Activated naive CD8-positive, alpha-beta T cell treated with anti-CD3 and anti-CD28 coated beads, Interleukin-2, amount 50 U/mL, for 24 hours (primary cell): ENCODE measurements at regions not wholly inside any gene's neighbourhood (a gene's known extent, or its start where the extent isn't known, plus 50 kb on each side); places are given as distances from the start of the nearest gene placed in this dataset.

ENCODE experiments used
- ATAC-seq: fragments of 150-1000 bp; cut with Tn5 transposase; one replicate; pipeline ENCODE4 v1.10.0; 2021
- DNase-seq: peaks from one replicate; pipeline ENCODE4 v3.0.0; 2021
- H3K27ac Mint-ChIP-seq: one replicate; pipeline ENCODE4 v1.8.0; 2021; ENCODE audit warnings: mild to moderate bottlenecking, mixed read lengths
- H3K27me3 Mint-ChIP-seq: one replicate; pipeline ENCODE4 v1.8.0; 2021; ENCODE audit warnings: mixed read lengths
- H3K36me3 Mint-ChIP-seq: one replicate; pipeline ENCODE4 v1.8.0; 2021; ENCODE audit warnings: low read depth, mixed read lengths
- H3K4me1 Mint-ChIP-seq: one replicate; pipeline ENCODE4 v1.8.0; 2021; ENCODE audit warnings: mixed read lengths
- H3K4me3 Mint-ChIP-seq: one replicate; pipeline ENCODE4 v1.8.0; 2021; ENCODE audit warnings: mild to moderate bottlenecking, moderate library complexity, mixed read lengths
- H3K9me3 Mint-ChIP-seq: one replicate; pipeline ENCODE4 v1.8.0; 2021; ENCODE audit warnings: mixed read lengths

DNA sequence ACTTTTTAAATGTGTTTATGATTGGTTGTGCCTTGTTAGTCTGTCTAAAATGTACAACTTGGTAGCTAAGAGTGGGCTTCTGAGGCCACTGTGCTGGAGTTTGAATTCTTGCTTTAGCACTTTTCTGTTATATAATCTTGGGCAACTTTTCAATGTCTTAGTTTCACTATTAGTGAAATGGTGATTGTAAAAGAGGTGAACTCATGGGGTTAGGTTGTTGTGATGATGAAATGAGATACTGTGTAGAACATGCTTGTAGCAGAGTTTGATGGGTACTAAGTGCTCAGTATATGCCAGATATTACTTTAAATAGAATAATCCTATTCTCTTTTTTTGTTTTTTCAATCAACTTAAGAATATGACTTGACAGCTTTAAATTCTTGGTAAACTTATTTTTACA, 624.7 kb downstream of the CD109 start:
- no peaks in the 10 kb centered on the region for H3K4me1 Mint-ChIP-seq
- H3K4me3 Mint-ChIP-seq = no peak overlapping the region
- peaks cover 3% of the 10 kb centered on the region for H3K9me3 Mint-ChIP-seq
- ATAC-seq (no peak), DNase-seq (no peak)
- no peaks in the 10 kb centered on the region for H3K36me3 Mint-ChIP-seq
- no peak overlapping the region for H3K27ac Mint-ChIP-seq
- no peaks in the 10 kb centered on the region for H3K27me3 Mint-ChIP-seq

DNA sequence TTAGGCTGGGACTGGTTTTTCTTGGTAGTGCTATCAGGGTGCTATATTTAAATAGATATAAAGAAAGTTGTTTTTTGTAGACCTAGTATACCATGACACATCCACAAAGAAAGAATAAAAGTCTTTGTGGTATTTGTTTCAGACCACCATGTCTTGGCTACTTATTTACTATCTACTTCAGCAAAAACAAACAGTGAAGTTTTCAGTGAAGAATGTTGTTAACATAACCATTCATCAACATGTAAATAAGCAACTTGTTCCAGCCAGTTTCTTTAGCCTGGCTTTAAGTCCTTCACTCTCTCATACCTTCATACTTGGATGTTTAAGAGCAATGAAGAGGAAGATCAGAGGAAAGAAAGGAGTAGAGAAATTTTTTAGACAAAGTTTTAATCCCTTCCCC, 624.1 kb downstream of the CD109 start:
- no peak overlapping the region for H3K27ac Mint-ChIP-seq
- ATAC-seq (no peak), DNase-seq (no peak)
- no peak overlapping the region for H3K4me3 Mint-ChIP-seq
- no peaks in the 10 kb centered on the region for H3K27me3 Mint-ChIP-seq
- no peaks in the 10 kb centered on the region for H3K36me3 Mint-ChIP-seq
- peaks cover 3% of the 10 kb centered on the region for H3K9me3 Mint-ChIP-seq
- no peaks in the 10 kb centered on the region for H3K4me1 Mint-ChIP-seq

DNA sequence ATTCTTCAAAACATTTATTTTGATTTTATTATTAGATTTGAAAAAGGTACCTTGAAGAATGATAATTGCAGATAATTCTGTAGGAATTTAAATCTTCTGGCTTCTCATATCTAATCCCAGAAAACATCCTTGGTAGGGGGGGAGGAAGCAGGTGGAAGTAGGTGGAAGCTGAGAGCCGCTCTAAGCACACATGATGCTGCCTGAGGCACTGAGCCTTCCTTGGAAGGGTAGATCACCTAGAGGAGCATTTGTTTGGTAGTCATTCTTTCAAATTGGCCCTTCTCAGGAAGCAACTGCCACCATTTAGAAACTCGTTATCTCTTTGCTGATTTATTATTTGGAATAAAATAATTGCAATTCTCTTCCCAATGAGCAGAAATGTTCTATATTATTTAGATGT, 623.3 kb downstream of the CD109 start:
- Mint-ChIP-seq H3K27ac (no peak overlapping the region), H3K27me3 (no peaks in the 10 kb centered on the region), H3K9me3 (peaks cover 3% of the 10 kb centered on the region), H3K36me3 (no peaks in the 10 kb centered on the region), H3K4me3 (no peak overlapping the region), H3K4me1 (no peaks in the 10 kb centered on the region)
- DNase-seq = no peak
- no peak for ATAC-seq

DNA sequence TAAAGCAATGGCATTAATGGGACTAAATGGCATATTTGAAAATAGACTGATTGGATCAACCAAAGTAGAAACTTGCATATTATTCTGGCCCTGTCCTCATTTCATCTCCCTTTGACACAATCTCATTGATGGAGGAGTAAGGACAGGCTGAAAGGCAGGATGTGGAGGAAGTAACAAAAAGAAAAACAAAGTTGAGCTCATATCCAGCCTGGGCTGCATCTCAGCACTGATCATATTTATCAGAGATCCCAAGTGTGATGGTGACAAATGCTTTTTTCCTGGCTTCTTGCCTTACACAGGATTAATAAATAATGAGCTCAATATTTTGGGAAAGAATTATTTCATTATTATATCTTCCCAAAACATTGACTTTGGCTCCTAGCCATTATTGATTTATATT, 622.7 kb downstream of the CD109 start:
- H3K36me3 Mint-ChIP-seq = no peaks in the 10 kb centered on the region
- H3K4me3 Mint-ChIP-seq = no peak overlapping the region
- no peaks in the 10 kb centered on the region for H3K27me3 Mint-ChIP-seq
- H3K9me3 Mint-ChIP-seq = peaks cover 3% of the 10 kb centered on the region
- DNase-seq (no peak), ATAC-seq (no peak)
- H3K27ac Mint-ChIP-seq = no peak overlapping the region
- no peaks in the 10 kb centered on the region for H3K4me1 Mint-ChIP-seq

DNA sequence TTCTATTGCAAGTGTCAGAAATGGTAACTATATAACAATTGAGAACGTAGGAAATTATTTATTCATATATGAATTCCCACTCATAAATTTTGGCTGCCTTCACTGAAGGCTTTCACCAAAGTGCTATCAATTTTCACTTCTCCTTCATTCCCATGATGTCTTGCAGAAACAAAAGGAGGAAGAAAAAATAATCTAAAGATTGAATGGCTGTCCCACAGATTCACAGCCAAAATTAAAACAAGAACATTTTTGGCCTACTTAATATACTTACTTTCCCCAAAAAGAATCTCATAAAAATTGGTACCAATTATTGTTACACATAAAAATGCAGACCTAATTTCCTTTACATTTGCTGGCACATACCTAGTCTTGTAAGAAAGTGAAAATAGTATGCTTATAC, 616.1 kb downstream of the CD109 start:
- Mint-ChIP-seq H3K27me3 (no peaks in the 10 kb centered on the region), H3K36me3 (no peaks in the 10 kb centered on the region), H3K9me3 (no peaks in the 10 kb centered on the region), H3K4me3 (no peak overlapping the region), H3K27ac (no peak overlapping the region), H3K4me1 (no peaks in the 10 kb centered on the region)
- no peak for ATAC-seq
- DNase-seq = no peak

DNA sequence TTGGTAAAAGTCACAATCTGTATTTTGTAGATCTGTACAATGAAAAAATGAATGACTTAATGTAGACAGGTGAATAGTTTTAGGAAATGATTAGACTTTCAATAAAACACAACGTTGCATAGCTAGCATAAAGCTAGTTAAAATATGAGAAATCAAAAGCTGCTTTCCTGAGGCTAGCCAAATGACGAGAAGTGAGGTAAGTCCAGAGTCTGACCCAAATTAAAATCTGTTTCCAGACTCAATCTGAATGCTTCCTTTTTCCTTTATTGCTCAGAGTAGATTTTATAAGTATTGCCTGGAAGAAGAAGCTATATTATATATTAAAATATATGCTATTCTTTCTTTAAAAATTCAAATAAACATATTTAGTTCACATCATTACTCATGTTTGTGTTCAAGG, 615.4 kb downstream of the CD109 start:
- no peaks in the 10 kb centered on the region for H3K36me3 Mint-ChIP-seq
- no peak for ATAC-seq
- no peaks in the 10 kb centered on the region for H3K9me3 Mint-ChIP-seq
- no peaks in the 10 kb centered on the region for H3K4me1 Mint-ChIP-seq
- H3K4me3 Mint-ChIP-seq = no peak overlapping the region
- DNase-seq = no peak
- H3K27ac Mint-ChIP-seq = no peak overlapping the region
- no peaks in the 10 kb centered on the region for H3K27me3 Mint-ChIP-seq

DNA sequence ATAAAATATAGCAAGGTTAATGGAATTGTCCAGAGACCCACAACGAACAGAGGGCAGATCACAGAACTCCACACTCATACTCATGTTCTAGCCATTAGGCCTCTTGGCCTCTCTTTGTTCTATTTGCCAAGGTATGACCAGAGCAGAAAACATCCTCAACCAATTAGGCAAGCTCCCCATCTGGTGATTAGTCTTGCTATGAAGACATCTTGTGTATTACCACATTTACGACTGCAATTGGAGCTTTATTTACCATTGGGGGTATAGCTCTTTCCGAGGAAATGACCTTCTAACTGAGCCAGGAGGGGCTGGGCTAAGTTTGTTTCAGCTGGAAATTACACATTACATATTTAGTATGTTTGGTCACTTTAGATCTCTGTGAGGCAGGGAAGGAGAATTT, 593.9 kb downstream of the CD109 start:
- Mint-ChIP-seq H3K9me3 (peaks cover 4% of the 10 kb centered on the region), H3K27me3 (no peaks in the 10 kb centered on the region)
- no peak for DNase-seq

DNA sequence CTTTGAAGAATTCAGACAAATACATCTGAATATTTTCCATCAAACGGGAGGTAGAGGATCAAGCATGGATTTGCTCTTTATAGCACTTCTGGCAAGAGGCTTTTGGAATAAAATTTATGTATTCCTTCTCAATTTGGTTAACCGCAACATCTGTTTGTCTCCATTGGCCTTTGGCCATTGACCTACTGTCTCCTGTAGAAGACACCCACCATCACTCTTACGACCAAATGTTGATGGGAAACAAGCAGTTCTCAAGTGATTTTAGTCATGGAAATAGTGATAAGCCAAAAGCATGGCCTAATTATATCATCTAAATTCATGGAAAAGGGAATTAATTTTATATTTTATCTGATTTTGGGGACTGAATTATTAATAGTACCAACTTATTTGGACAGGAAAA, 591.9 kb downstream of the CD109 start:
- no peak overlapping the region for H3K27ac Mint-ChIP-seq
- no peaks in the 10 kb centered on the region for H3K4me1 Mint-ChIP-seq
- ATAC-seq (no peak), DNase-seq (no peak)
- peaks cover 4% of the 10 kb centered on the region for H3K9me3 Mint-ChIP-seq
- no peaks in the 10 kb centered on the region for H3K36me3 Mint-ChIP-seq
- H3K27me3 Mint-ChIP-seq = no peaks in the 10 kb centered on the region
- no peak overlapping the region for H3K4me3 Mint-ChIP-seq

More for the DNA sequence above, 593.9 kb downstream of the CD109 start:
- no peaks in the 10 kb centered on the region for H3K4me1 Mint-ChIP-seq
- no peak overlapping the region for H3K4me3 Mint-ChIP-seq
- H3K27ac Mint-ChIP-seq = no peak overlapping the region
- no peaks in the 10 kb centered on the region for H3K36me3 Mint-ChIP-seq
- ATAC-seq = no peak

DNA sequence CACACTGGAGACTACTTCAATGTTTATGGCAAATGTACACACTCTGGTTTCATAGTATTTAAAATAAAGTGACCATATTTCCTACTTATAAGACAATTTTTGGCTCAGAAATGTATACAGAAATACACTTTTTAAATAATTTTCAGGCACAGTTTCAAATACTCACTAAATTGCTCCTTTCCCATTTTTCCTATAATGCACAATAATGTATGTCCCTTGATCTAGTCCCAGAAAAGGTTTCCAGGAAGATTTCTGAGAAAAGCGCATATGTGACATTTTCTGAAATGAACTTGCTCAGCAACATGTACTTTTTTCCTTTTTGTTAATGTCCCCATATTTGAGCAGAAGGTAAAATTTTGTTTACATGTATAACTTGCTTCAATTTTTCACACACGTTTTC, 591.4 kb downstream of the CD109 start:
- Mint-ChIP-seq H3K27ac (no peak overlapping the region), H3K4me3 (no peak overlapping the region), H3K9me3 (peaks cover 4% of the 10 kb centered on the region), H3K36me3 (no peaks in the 10 kb centered on the region), H3K27me3 (no peaks in the 10 kb centered on the region), H3K4me1 (no peaks in the 10 kb centered on the region)
- DNase-seq (no peak), ATAC-seq (no peak)

DNA sequence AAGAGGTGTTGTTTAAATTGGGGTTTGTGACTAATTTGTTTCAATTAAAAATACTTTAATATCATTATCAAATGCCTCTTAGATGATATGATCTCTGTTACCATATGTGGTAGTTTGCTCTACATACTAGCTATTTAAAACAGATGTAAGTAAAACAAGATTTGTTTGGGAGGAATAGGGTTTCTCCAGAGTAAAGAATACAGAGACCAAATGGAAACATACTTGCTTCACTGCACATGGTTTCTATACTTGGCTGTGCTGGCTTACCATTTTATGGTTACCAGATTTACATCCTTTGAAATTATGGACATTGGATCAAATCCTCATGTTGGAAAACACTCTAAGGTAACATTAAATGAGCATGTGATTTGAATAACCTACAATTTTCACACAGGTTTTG, 588.3 kb downstream of the CD109 start:
- Mint-ChIP-seq H3K4me1 (no peaks in the 10 kb centered on the region), H3K9me3 (peaks cover 5% of the 10 kb centered on the region), H3K27ac (no peak overlapping the region), H3K27me3 (no peaks in the 10 kb centered on the region), H3K36me3 (no peaks in the 10 kb centered on the region), H3K4me3 (no peak overlapping the region)
- ATAC-seq (no peak), DNase-seq (no peak)

DNA sequence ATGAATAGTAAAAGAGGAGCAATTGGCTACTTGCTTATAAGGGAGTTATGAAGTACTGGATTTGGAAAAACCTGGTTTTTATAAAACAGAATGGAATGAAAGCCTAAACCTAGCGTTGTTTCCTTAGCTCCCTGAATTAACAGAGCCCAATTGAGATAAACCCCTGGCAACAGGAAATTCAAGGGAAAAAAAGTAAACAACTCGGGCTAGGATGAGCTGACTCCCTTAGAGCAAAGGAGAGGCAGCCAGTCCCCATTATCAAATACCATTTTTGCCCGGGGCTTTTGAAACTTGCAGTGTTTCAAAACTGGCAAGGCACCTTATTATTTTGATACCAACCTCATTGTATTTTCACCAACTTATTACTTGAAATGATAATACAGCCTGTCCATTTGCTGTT, 587.5 kb downstream of the CD109 start:
- DNase-seq (no peak), ATAC-seq (no peak)
- Mint-ChIP-seq H3K4me3 (no peak overlapping the region), H3K9me3 (peaks cover 5% of the 10 kb centered on the region), H3K27ac (no peak overlapping the region), H3K27me3 (no peaks in the 10 kb centered on the region), H3K36me3 (no peaks in the 10 kb centered on the region), H3K4me1 (no peaks in the 10 kb centered on the region)

DNA sequence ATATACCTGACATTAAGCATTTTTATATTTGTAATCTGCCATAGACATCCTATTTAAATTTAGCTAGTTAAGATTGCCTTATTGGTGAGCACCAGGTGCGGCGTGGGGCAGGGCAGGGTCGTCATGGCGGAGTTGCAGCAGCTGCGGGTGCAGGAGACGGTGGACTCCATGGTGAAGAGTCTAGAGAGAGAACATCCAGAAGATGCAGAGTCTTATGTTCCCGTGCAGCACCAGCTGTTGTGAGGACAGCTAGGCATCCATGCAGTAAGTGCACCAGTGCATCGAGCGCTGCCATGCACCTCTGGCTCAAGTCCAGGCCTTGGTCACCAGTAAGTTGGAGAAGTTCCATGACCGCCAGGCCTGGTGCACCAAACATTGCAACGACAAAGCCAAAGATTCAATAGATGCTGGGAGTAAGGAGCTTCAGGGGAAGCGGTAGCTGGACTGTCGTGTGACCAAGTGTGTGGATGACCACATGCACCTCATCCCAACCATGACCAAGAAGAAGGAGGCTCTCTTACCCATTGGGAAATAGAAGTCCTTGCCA, 586.2 kb downstream of the CD109 start:
- DNase-seq = no peak

DNA sequence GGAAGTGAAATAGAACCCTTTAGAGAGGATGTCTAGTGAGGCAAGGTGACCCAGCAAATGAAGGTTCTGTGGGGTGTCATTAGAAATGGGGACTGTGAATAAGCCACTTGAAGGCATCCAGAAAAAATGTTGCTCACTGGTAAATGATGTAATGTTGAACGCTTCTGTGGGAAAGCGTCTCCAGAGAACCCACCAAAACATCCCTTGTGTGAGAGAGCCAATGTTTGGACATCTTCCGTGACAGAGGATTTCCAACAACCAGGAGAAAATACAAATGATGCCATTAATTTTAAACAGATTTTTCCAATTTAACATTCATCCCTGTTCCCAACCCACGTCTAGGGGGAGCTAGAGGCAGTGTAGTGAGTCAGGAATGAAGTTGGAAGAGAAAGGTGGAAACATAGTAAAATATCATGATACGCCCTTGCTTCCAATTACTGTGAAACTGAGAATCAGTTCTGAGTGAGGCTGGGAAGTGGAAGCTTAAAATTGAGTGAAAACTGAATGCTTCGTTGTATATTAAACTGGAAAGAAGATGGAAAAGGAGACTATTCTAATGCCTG, 584.2 kb downstream of the CD109 start:
- no peaks in the 10 kb centered on the region for H3K36me3 Mint-ChIP-seq
- no peak overlapping the region for H3K4me3 Mint-ChIP-seq
- H3K9me3 Mint-ChIP-seq = peaks cover 5% of the 10 kb centered on the region
- ATAC-seq (no peak), DNase-seq (no peak)
- H3K4me1 Mint-ChIP-seq = no peaks in the 10 kb centered on the region
- H3K27ac Mint-ChIP-seq = no peak overlapping the region
- H3K27me3 Mint-ChIP-seq = no peaks in the 10 kb centered on the region

More for the DNA sequence above, 586.2 kb downstream of the CD109 start:
- H3K4me3 Mint-ChIP-seq = no peak overlapping the region
- no peak for ATAC-seq
- no peaks in the 10 kb centered on the region for H3K27me3 Mint-ChIP-seq
- H3K9me3 Mint-ChIP-seq = peaks cover 5% of the 10 kb centered on the region
- H3K27ac Mint-ChIP-seq = no peak overlapping the region
- H3K4me1 Mint-ChIP-seq = no peaks in the 10 kb centered on the region
- H3K36me3 Mint-ChIP-seq = no peaks in the 10 kb centered on the region

DNA sequence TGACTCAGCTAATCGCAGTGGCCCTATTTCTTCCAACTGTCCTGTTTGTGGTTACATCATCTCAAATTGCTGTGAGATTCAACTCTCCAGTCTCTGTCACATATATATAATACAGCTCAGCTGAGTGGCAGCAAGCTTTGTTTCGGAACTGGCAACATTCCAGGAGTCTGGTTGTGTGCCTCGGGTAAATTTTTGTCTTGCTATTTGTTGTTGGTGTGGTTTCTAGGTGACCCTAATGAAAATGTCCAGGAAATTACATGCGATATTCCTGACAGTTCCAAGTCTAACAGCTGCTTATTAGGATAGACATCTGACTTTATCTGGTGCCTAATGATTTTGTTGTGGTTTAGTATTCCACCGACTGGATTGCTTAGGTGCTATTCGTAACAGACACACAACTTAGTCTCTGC, 581.8 kb downstream of the CD109 start:
- no peaks in the 10 kb centered on the region for H3K36me3 Mint-ChIP-seq
- H3K9me3 Mint-ChIP-seq = peaks cover 5% of the 10 kb centered on the region
- no peaks in the 10 kb centered on the region for H3K4me1 Mint-ChIP-seq
- no peak overlapping the region for H3K4me3 Mint-ChIP-seq
- ATAC-seq = no peak
- no peak overlapping the region for H3K27ac Mint-ChIP-seq
- H3K27me3 Mint-ChIP-seq = no peaks in the 10 kb centered on the region
- DNase-seq = no peak

DNA sequence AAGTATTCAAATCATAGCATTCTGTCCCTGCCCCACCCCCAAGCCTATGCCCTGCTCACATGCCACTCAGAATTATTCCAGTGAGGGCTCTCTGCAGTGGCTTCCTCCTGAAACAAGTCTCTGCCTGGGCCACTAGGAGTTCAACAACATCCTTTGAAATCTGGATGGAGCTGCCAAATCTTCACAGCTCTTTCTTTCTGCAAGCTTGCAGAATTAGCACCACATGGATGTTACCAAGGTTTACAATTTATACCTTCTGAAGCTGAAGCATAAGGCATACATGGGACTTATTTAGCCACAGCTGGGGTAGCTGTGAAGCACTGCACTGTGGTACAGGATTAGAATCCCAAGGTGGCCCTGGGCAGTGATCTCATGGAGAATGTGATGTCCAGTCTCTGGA, 577.5 kb downstream of the CD109 start:
- no peak for DNase-seq
- Mint-ChIP-seq H3K27ac (no peak overlapping the region), H3K4me1 (no peaks in the 10 kb centered on the region), H3K27me3 (no peaks in the 10 kb centered on the region), H3K4me3 (no peak overlapping the region), H3K36me3 (no peaks in the 10 kb centered on the region), H3K9me3 (no peaks in the 10 kb centered on the region)
- ATAC-seq = no peak

DNA sequence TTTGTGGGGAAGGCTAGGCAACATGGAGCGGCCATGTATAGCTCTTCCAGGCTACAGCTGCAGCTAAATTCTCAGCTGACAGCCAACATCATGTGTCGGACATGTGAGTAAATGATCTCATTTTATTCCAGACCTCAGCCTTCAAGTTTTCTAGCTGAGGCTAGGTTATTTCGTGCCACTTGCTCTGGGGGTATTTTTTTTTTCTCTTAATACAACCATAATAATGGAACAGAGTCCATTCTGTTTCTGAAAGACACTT, 573.5 kb downstream of the CD109 start:
- H3K36me3 Mint-ChIP-seq = no peaks in the 10 kb centered on the region
- H3K27me3 Mint-ChIP-seq = no peaks in the 10 kb centered on the region
- no peak overlapping the region for H3K4me3 Mint-ChIP-seq
- no peaks in the 10 kb centered on the region for H3K4me1 Mint-ChIP-seq
- no peak for DNase-seq
- no peak for ATAC-seq
- no peaks in the 10 kb centered on the region for H3K9me3 Mint-ChIP-seq
- no peak overlapping the region for H3K27ac Mint-ChIP-seq
